ENCODE measurements at regions not wholly inside any gene's neighbourhood (a gene's known extent, or its start where the extent isn't known, plus 50 kb on each side); places are given as distances from the start of the nearest gene placed in this dataset.

- TF ChIP-seq CHD2 (IDR thresholded peaks at IDR 0.05; ENCODE audit: low read length, partially characterized antibody) (no peak), FOXJ3 (CRISPR knock-in tag; IDR thresholded peaks at IDR 0.05) (no peak), RXRA (IDR thresholded peaks at IDR 0.05; ENCODE audit: borderline replicate concordance, low read depth) (no peak), ELF1 (IDR thresholded peaks at IDR 0.05) (no peak), JUND (IDR thresholded peaks at IDR 0.05) (no peak), TEAD4 (IDR thresholded peaks at IDR 0.05; ENCODE audit: borderline replicate concordance, insufficient read depth) (no peak), SMC3 (IDR thresholded peaks at IDR 0.05; ENCODE audit: low read depth, low read length) (no peak)
Observed at GRCh38 chr6:132969196-132969595, 154.8 kb downstream of the RPS12 start (continued).

- H3K9ac ChIP-seq, result no peak overlapping the region
- H3K4me2 ChIP-seq, result no peak overlapping the region
- no peak for DNase-seq
- H3K36me3 ChIP-seq (replicated peaks in 1 of 2; ENCODE audit: control insufficient read depth in 1 of 2, insufficient read depth in 2 of 2, low read length in 1 of 2), result no peaks in the 10 kb centered on the region
- no peak overlapping the region for H3K4me3 ChIP-seq (ENCODE audit: low read depth in 2 of 2, low read length in 1 of 2)
- H3K79me2 ChIP-seq (ENCODE audit: insufficient read depth), result no peaks in the 10 kb centered on the region
- no peaks in the 10 kb centered on the region for H4K20me1 ChIP-seq (ENCODE audit: insufficient read depth)
- H2AFZ ChIP-seq (ENCODE audit: low read depth), result no peak overlapping the region
- H3K9me2 ChIP-seq, result no peaks in the 10 kb centered on the region
- WGBS (ENCODE audit: low lambda C conversion rate), result 66% methylated on average over 3 of the region's 3 CpGs
- H3K9me3 ChIP-seq, result no peaks in the 10 kb centered on the region
- no peaks in the 10 kb centered on the region for H3K27me3 ChIP-seq (ENCODE audit: insufficient read depth)
- no peak overlapping the region for H3K27ac ChIP-seq (ENCODE audit: low read depth in 2 of 2, low read length in 1 of 2)
- POLR2A ChIA-PET, result no interaction called here
- no peak for TF ChIP-seq MAX (IDR thresholded peaks at IDR 0.05; ENCODE audit: low read depth)
- no peak for TF ChIP-seq USF1 (IDR thresholded peaks at IDR 0.05; ENCODE audit: borderline replicate concordance, low read depth)
- no peak for TF ChIP-seq CHD2 (IDR thresholded peaks at IDR 0.05; ENCODE audit: low read length, partially characterized antibody)
- no peak for TF ChIP-seq MXI1 (IDR thresholded peaks at IDR 0.05; ENCODE audit: low read depth, low read length)
- no peak for TF ChIP-seq EP300 (IDR thresholded peaks at IDR 0.05; ENCODE audit: borderline replicate concordance in 1 of 2, low read depth in 1 of 2, low read length in 1 of 2)
- TF ChIP-seq, protein P1, sequence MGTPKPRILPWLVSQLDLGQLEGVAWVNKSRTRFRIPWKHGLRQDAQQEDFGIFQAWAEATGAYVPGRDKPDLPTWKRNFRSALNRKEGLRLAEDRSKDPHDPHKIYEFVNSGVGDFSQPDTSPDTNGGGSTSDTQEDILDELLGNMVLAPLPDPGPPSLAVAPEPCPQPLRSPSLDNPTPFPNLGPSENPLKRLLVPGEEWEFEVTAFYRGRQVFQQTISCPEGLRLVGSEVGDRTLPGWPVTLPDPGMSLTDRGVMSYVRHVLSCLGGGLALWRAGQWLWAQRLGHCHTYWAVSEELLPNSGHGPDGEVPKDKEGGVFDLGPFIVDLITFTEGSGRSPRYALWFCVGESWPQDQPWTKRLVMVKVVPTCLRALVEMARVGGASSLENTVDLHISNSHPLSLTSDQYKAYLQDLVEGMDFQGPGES (IDR thresholded peaks at IDR 0.05; ENCODE audit: low read depth, low read length), result no peak
- TF ChIP-seq RCOR1 (IDR thresholded peaks at IDR 0.05; ENCODE audit: low read length), result no peak
- no peak for TF ChIP-seq SMC3 (IDR thresholded peaks at IDR 0.05; ENCODE audit: low read depth, low read length)
- TF ChIP-seq SIN3A (IDR thresholded peaks at IDR 0.05; ENCODE audit: borderline replicate concordance, low read depth, low read length), result no peak
- TF ChIP-seq RAD21 (IDR thresholded peaks at IDR 0.05; ENCODE audit: low read length), result no peak
- no peak for TF ChIP-seq MEF2A (IDR thresholded peaks at IDR 0.05; ENCODE audit: borderline replicate concordance, low read depth)
- TF ChIP-seq GABPA (IDR thresholded peaks at IDR 0.05; ENCODE audit: low read depth), result no peak
- TF ChIP-seq GATA2 (CRISPR knock-in tag; IDR thresholded peaks at IDR 0.05), result no peak
- no peaks in the 10 kb centered on the region for H3F3A ChIP-seq (replicated peaks; ENCODE audit: insufficient read depth)
- CTCF ChIA-PET, result interaction anchor here (3.7 kb wide), 1 partner anchor 9 kb away, joined by 23 read pairs; no protein-coding TSS in a partner anchor
- peaks cover 0 to 6% of the 10 kb centered on the region in 2 experiments; a peak in 2 of 4 replicates for H3K4me1 ChIP-seq (ENCODE audit: control insufficient read depth in 1 of 2, insufficient read depth in 2 of 2, low read depth in 1 of 2, low read length in 1 of 2)
Observed at GRCh38 chr6:132971676-132972075, 157.3 kb downstream of the RPS12 start.

Measured in SK-N-SH (cell line).